H1 (cell line): ENCODE measurements at regions not wholly inside any gene's neighbourhood (a gene's known extent, or its start where the extent isn't known, plus 50 kb on each side); places are given as distances from the start of the nearest gene placed in this dataset.

ENCODE experiments used
- CTCF ChIA-PET: fragments of 300-600 bp; sonication (Branson Sonifier 250); formaldehyde crosslinking; loops from one replicate; lab custom pipeline; 2021; ENCODE audit not compliant: partially characterized antibody; lab: Charles Lee
- POLR2A ChIA-PET: fragments of 300-600 bp; sonication (Branson Sonifier 250); formaldehyde crosslinking; loops from one replicate; lab custom pipeline; 2021; ENCODE audit warnings: inconsistent platforms; ENCODE audit not compliant: partially characterized antibody; lab: Charles Lee
- DNase-seq, 2 experiments: peaks; one replicate each; pipeline versions ENCODE4 v3.0.0 to v3.0.0-alpha.2; 2010 to 2022; ENCODE audit warnings: low spot score in 2 of 2, low read depth in 1 of 2, mixed read lengths in 1 of 2
- FAIRE-seq: peaks from 2 replicates; lab custom pipeline; 2011; peaks lifted over from hg19 to GRCh38; lab: Jason Lieb, UNC
- H2AFZ ChIP-seq: 2 replicates; pipeline ENCODE4 v1.8.1; 2012; ENCODE audit warnings: low read length, inconsistent platforms
- H2AK5ac ChIP-seq: 2 replicates; pipeline ENCODE4 v1.6.1; 2013; ENCODE audit warnings: low read depth, low read length
- H2BK120ac ChIP-seq: replicated peaks from 2 replicates; pipeline ENCODE3; 2013; ENCODE audit warnings: low read depth, low read length, inconsistent platforms
- H2BK12ac ChIP-seq: 2 replicates; pipeline ENCODE4 v1.6.1; 2013; ENCODE audit warnings: low read depth, low read length
- H2BK15ac ChIP-seq: 2 replicates; pipeline ENCODE4 v1.6.1; 2013; ENCODE audit warnings: low read length
- H2BK20ac ChIP-seq: 2 replicates; pipeline ENCODE4 v1.6.1; 2013; ENCODE audit warnings: low read length
- H2BK5ac ChIP-seq: 2 replicates; pipeline ENCODE4 v1.6.1; 2013; ENCODE audit warnings: low read depth, low read length
- H3K14ac ChIP-seq: 2 replicates; pipeline ENCODE4 v1.6.1; 2013; ENCODE audit warnings: inconsistent platforms; ENCODE audit not compliant: insufficient read length
- H3K18ac ChIP-seq: 2 replicates; pipeline ENCODE4 v1.6.1; 2013; ENCODE audit warnings: low read length; ENCODE audit errors: extremely low read depth
- H3K23ac ChIP-seq: 2 replicates; pipeline ENCODE4 v1.6.1; 2013; ENCODE audit warnings: inconsistent platforms; ENCODE audit not compliant: insufficient read length
- H3K23me2 ChIP-seq: 2 replicates; pipeline ENCODE4 v1.6.1; 2013; ENCODE audit warnings: low read depth, low read length
- H3K27ac ChIP-seq: 2 replicates; pipeline ENCODE4 v1.6.1; 2011; ENCODE audit warnings: low read depth, low read length, inconsistent platforms
- H3K27me3 ChIP-seq, 4 experiments: replicated peaks in 1 of 4; 1 replicate in 1 of 4; 2 replicates in 3 of 4; pipeline versions ENCODE4 v1.6.1 to v1.8.1; 2011 to 2013; ENCODE audit warnings: low read length in 3 of 4, mild to moderate bottlenecking in 3 of 4, inconsistent platforms in 2 of 4, mixed read lengths in 2 of 4, moderate library complexity in 1 of 4; ENCODE audit not compliant: control insufficient read depth in 3 of 4, insufficient read depth in 3 of 4; ENCODE audit errors: extremely low read depth in 1 of 4
- H3K36me3 ChIP-seq, 4 experiments: 2 replicates each; pipeline versions ENCODE4 v1.6.1 to v1.8.1; 2011 to 2013; ENCODE audit warnings: mild to moderate bottlenecking in 4 of 4, low read length in 3 of 4, moderate library complexity in 2 of 4, control low read depth in 1 of 4, inconsistent platforms in 1 of 4; ENCODE audit not compliant: insufficient read depth in 4 of 4, control insufficient read depth in 2 of 4
- H3K4ac ChIP-seq: replicated peaks from 2 replicates; pipeline ENCODE3; 2013; ENCODE audit warnings: low read length, low read depth, mixed read lengths, inconsistent platforms; ENCODE audit not compliant: insufficient read length
- H3K4me1 ChIP-seq, 4 experiments: replicated peaks in 1 of 4; 1 replicate in 1 of 4; 2 replicates in 3 of 4; pipeline versions ENCODE4 v1.6.1 to v1.8.1; 2011 to 2013; ENCODE audit warnings: low read length in 3 of 4, inconsistent platforms in 2 of 4, mixed read lengths in 1 of 4; ENCODE audit not compliant: insufficient read depth in 4 of 4, control insufficient read depth in 3 of 4
- H3K4me2 ChIP-seq, 2 experiments: 2 replicates each; pipeline versions ENCODE4 v1.6.1 to v1.8.1; 2011 to 2013; ENCODE audit warnings: low read depth in 2 of 2, low read length in 2 of 2, control low read depth in 1 of 2, inconsistent platforms in 1 of 2, mild to moderate bottlenecking in 1 of 2; ENCODE audit not compliant: insufficient read depth in 1 of 2
- H3K4me3 ChIP-seq, 4 experiments: fragments of 200-600, 300-600 bp in 1 of 4; sonication (generic), shearing (Covaris generic), sonication (Bioruptor Twin) in 1 of 4; 2 replicates each; pipeline versions ENCODE4 v1.5.1 to v1.8.1; 2011 to 2016; ENCODE audit warnings: low read length in 4 of 4, low read depth in 3 of 4, control low read depth in 2 of 4, inconsistent platforms in 2 of 4, mild to moderate bottlenecking in 2 of 4, mixed read lengths in 1 of 4, moderate library complexity in 1 of 4; ENCODE audit not compliant: insufficient read depth in 2 of 4; ENCODE audit errors: extremely low read depth in 1 of 4
- H3K56ac ChIP-seq: replicated peaks from 2 replicates; pipeline ENCODE3; 2013; ENCODE audit warnings: low read depth, mild to moderate bottlenecking, mixed read lengths, low read length, inconsistent platforms; ENCODE audit not compliant: insufficient read length
- H3K79me1 ChIP-seq: 2 replicates; pipeline ENCODE4 v1.6.1; 2013; ENCODE audit warnings: low read depth, low read length, control low read depth
- H3K79me2 ChIP-seq, 2 experiments: 2 replicates each; pipeline versions ENCODE4 v1.6.1 to v1.8.1; 2012 to 2013; ENCODE audit warnings: low read length in 2 of 2, mild to moderate bottlenecking in 2 of 2, inconsistent platforms in 1 of 2; ENCODE audit not compliant: insufficient read depth in 2 of 2, control insufficient read depth in 1 of 2
- H3K9ac ChIP-seq, 4 experiments: replicated peaks in 1 of 4; 1 replicate in 1 of 4; 2 replicates in 3 of 4; pipeline versions ENCODE4 v1.6.1 to v1.8.1; 2011 to 2013; ENCODE audit warnings: low read depth in 3 of 4, low read length in 3 of 4, control low read depth in 2 of 4, mild to moderate bottlenecking in 2 of 4, moderate library complexity in 2 of 4, inconsistent platforms in 1 of 4; ENCODE audit errors: extremely low read depth in 1 of 4
- H3K9me3 ChIP-seq, 2 experiments: 2 replicates each; pipeline versions ENCODE4 v1.6.1 to v1.8.1; 2012 to 2013; ENCODE audit warnings: mild to moderate bottlenecking in 2 of 2, moderate library complexity in 2 of 2, control low read depth in 1 of 2, inconsistent platforms in 1 of 2, low read depth in 1 of 2, low read length in 1 of 2, mixed read lengths in 1 of 2; ENCODE audit not compliant: insufficient read depth in 2 of 2
- H4K20me1 ChIP-seq, 2 experiments: replicated peaks in 1 of 2; 2 replicates each; pipeline versions ENCODE3 to v1.8.1; 2011 to 2013; ENCODE audit warnings: inconsistent platforms in 2 of 2, low read length in 2 of 2, mild to moderate bottlenecking in 1 of 2; ENCODE audit not compliant: insufficient read depth in 2 of 2, control insufficient read depth in 1 of 2
- H4K5ac ChIP-seq: 2 replicates; pipeline ENCODE4 v1.6.1; 2013; ENCODE audit warnings: low read length, low read depth, mixed read lengths, inconsistent platforms; ENCODE audit not compliant: insufficient read length
- H4K8ac ChIP-seq: 2 replicates; pipeline ENCODE4 v1.8.0; 2013; ENCODE audit warnings: mild to moderate bottlenecking, moderate library complexity, low read length, inconsistent platforms; ENCODE audit not compliant: insufficient read depth; ENCODE audit errors: extremely low read depth
- H4K91ac ChIP-seq: replicated peaks from 2 replicates; pipeline ENCODE3; 2013; ENCODE audit warnings: low read length, mixed read lengths, inconsistent platforms; ENCODE audit not compliant: insufficient read length
- CBX5 ChIP-seq: fragments of 300-800, 300-1000 bp; sonication (generic); IDR thresholded peaks from 2 replicates; pipeline ENCODE4 v1.7.1; 2016; ENCODE audit warnings: antibody characterized with exemption, low read length, low read depth
- EGR1 ChIP-seq: IDR thresholded peaks from 2 replicates; pipeline ENCODE4 v1.6.1; 2011; ENCODE audit warnings: low read depth, low read length, borderline replicate concordance
- GABPA ChIP-seq: IDR thresholded peaks from 2 replicates; pipeline ENCODE4 v1.6.1; 2011; ENCODE audit warnings: mild to moderate bottlenecking, low read length, moderate library complexity, borderline replicate concordance; ENCODE audit not compliant: insufficient read depth
- KDM4A ChIP-seq: IDR thresholded peaks from one replicate; pipeline ENCODE4 v1.7.1; 2012; ENCODE audit warnings: low read depth, mild to moderate bottlenecking, moderate library complexity, low read length, inconsistent platforms; ENCODE audit not compliant: severe bottlenecking
- NRF1 ChIP-seq: IDR thresholded peaks from 2 replicates; pipeline ENCODE4 v1.6.1; 2011; ENCODE audit warnings: mild to moderate bottlenecking, low read depth, low read length, improper control_type of control experiment
- POLR2A ChIP-seq, 2 experiments: IDR thresholded peaks; 1 replicate in 1 of 2; 2 replicates in 1 of 2; pipeline ENCODE4 v1.6.1; 2011; ENCODE audit warnings: low read depth in 2 of 2, low read length in 2 of 2, mild to moderate bottlenecking in 2 of 2; ENCODE audit errors: control extremely low read depth in 1 of 2
- POLR2AphosphoS5 ChIP-seq: IDR thresholded peaks from 2 replicates; pipeline ENCODE4 v1.6.1; 2011; ENCODE audit warnings: low read depth, low read length
- SIRT6 ChIP-seq: IDR thresholded peaks from one replicate; pipeline ENCODE4 v1.7.1; 2012; ENCODE audit warnings: low read length, inconsistent platforms
- SIX5 ChIP-seq: IDR thresholded peaks from 2 replicates; pipeline ENCODE4 v1.6.1; 2011; ENCODE audit warnings: mild to moderate bottlenecking, low read depth, low read length
- SP1 ChIP-seq: IDR thresholded peaks from 2 replicates; pipeline ENCODE4 v1.6.1; 2011; ENCODE audit warnings: low read depth, low read length
- TAF7 ChIP-seq: optimal IDR thresholded peaks from 2 replicates; pipeline ENCODE3; 2011; ENCODE audit warnings: low read depth, mild to moderate bottlenecking, inconsistent platforms, low read length, moderate library complexity, borderline replicate concordance
- TEAD4 ChIP-seq: IDR thresholded peaks from 2 replicates; pipeline ENCODE4 v1.6.1; 2012; ENCODE audit warnings: low read depth, low read length, inconsistent platforms, mixed read lengths
- WGBS, 2 experiments: shearing (Covaris generic) in 1 of 2; methylation state at CpG; one replicate each; pipeline versions ENCODE4 v1.1.6 to v1.1.7; 2013 to 2015; ENCODE audit warnings: low lambda C conversion rate in 2 of 2, mixed read lengths in 2 of 2, inconsistent platforms in 1 of 2, low coverage in 1 of 2, missing lambda C conversion rate in 1 of 2; ENCODE audit not compliant: insufficient replicate concordance in 2 of 2, insufficient coverage in 1 of 2, insufficient read length in 1 of 2; ENCODE audit errors: extremely low coverage in 1 of 2, missing lambda C conversion rate in 1 of 2; 5-methylcytosine and 5-hydroxymethylcytosine counted together

GRCh38 chr10:2488446-2489005 lies 578.8 kb upstream of the PFKP start:
- WGBS, 2 experiments: 93% methylated on average over 10 of the region's 10 CpGs; no CpG with 5 or more reads in 1 of the 2 experiments
- ChIA-PET CTCF (no interaction called here), POLR2A (no interaction called here)
- Histone ChIP-seq H3K4me3 (no peak overlapping the region), H3K23me2 (peaks cover 4% of the 10 kb centered on the region; the same call in 1 of the 2 replicates), H3K27ac (no peak overlapping the region), H3K79me2 (no peaks in the 10 kb centered on the region), H2AK5ac (no peak overlapping the region), H2AFZ (no peak overlapping the region), H2BK12ac (no peak overlapping the region), H3K36me3 (no peaks in the 10 kb centered on the region; a peak in 1 of 8 replicates), H3K27me3 (no peaks in the 10 kb centered on the region), H4K5ac (no peak overlapping the region), H3K14ac (no peak overlapping the region), H3K9me3 (no peaks in the 10 kb centered on the region), H3K9ac (no peak overlapping the region), H3K4ac (no peak overlapping the region), H4K8ac (no peak overlapping the region), H3K23ac (no peak overlapping the region), H3K79me1 (no peaks in the 10 kb centered on the region), H4K20me1 (peaks cover 0 to 3% of the 10 kb centered on the region in 2 experiments), H4K91ac (no peak overlapping the region), H3K18ac (no peak overlapping the region), H2BK20ac (no peak overlapping the region), H2BK5ac (no peak overlapping the region), H3K56ac (no peak overlapping the region), H3K4me1 (no peaks in the 10 kb centered on the region), H2BK120ac (no peak overlapping the region), H3K4me2 (no peak overlapping the region), H2BK15ac (no peak overlapping the region)
- DNase-seq: no peak
- FAIRE-seq: no peak
- TF ChIP-seq NRF1 (no peak), GABPA (no peak), SP1 (no peak), EGR1 (no peak), POLR2A (IDR thresholded peaks at IDR 0.05; ENCODE audit: control extremely low read depth in 1 of 2, low read depth in 2 of 2, low read length in 2 of 2) (no peak), SIRT6 (no peak), TEAD4 (no peak), TAF7 (no peak), SIX5 (no peak), KDM4A (no peak), CBX5 (no peak), POLR2AphosphoS5 (no peak)
